OCI-LY7 (cell line): ENCODE measurements at regions not wholly inside any gene's neighbourhood (a gene's known extent, or its start where the extent isn't known, plus 50 kb on each side); places are given as distances from the start of the nearest gene placed in this dataset.
"Not testable (repeated sequence)": the region's sequence is repeated elsewhere in the genome, so short reads cannot be mapped to it uniquely, and the experiment has no call there.

Source experiments
- EZH2phosphoT487 ChIP-seq: fragments of 200-600 bp; sonication (generic); IDR thresholded peaks from 2 replicates; pipeline ENCODE4 v1.6.1; 2018; ENCODE audit warnings: low read depth, borderline replicate concordance, mild to moderate bottlenecking, mixed run types, antibody characterized with exemption, low read length, moderate library complexity, mixed read lengths
- TF ChIP-seq, protein P1 (sequence below): fragments of 200-600 bp; sonication (generic); conservative IDR thresholded peaks from 2 replicates; pipeline ENCODE4 v1.5.1; 2014; ENCODE audit warnings: mild to moderate bottlenecking, antibody characterized with exemption, low read length, moderate library complexity, mixed read lengths

- TF ChIP-seq, protein P1, sequence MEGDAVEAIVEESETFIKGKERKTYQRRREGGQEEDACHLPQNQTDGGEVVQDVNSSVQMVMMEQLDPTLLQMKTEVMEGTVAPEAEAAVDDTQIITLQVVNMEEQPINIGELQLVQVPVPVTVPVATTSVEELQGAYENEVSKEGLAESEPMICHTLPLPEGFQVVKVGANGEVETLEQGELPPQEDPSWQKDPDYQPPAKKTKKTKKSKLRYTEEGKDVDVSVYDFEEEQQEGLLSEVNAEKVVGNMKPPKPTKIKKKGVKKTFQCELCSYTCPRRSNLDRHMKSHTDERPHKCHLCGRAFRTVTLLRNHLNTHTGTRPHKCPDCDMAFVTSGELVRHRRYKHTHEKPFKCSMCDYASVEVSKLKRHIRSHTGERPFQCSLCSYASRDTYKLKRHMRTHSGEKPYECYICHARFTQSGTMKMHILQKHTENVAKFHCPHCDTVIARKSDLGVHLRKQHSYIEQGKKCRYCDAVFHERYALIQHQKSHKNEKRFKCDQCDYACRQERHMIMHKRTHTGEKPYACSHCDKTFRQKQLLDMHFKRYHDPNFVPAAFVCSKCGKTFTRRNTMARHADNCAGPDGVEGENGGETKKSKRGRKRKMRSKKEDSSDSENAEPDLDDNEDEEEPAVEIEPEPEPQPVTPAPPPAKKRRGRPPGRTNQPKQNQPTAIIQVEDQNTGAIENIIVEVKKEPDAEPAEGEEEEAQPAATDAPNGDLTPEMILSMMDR: not testable (repeated sequence)
- TF ChIP-seq EZH2phosphoT487: not testable (repeated sequence)
Observed at GRCh38 chr5:74524767-74525166, 115.8 kb downstream of the ENC1 start.
